Neutrophil (primary cell): ENCODE measurements at regions not wholly inside any gene's neighbourhood (a gene's known extent, or its start where the extent isn't known, plus 50 kb on each side); places are given as distances from the start of the nearest gene placed in this dataset.

Source experiments
- H3K27ac ChIP-seq: fragments of 200-600 bp; sonication (generic); 2 replicates; pipeline ENCODE4 v1.5.1; 2016; ENCODE audit warnings: mild to moderate bottlenecking, moderate library complexity
- H3K27me3 ChIP-seq: fragments of 200-600 bp; sonication (generic); 2 replicates; pipeline ENCODE4 v1.6.0; 2016; ENCODE audit warnings: mild to moderate bottlenecking
- H3K36me3 ChIP-seq: fragments of 200-600 bp; sonication (generic); 2 replicates; pipeline ENCODE4 v1.5.1; 2017
- H3K4me1 ChIP-seq, 2 experiments: fragments of 200-600 bp in 1 of 2; sonication (generic) in 1 of 2; 1 replicate in 1 of 2; 2 replicates in 1 of 2; pipeline versions ENCODE4 v1.5.1 to v1.6.1; 2013 to 2016; ENCODE audit warnings: low read depth in 1 of 2, low read length in 1 of 2, mild to moderate bottlenecking in 1 of 2, moderate library complexity in 1 of 2; ENCODE audit not compliant: control insufficient read depth in 1 of 2, insufficient read depth in 1 of 2
- H3K4me3 ChIP-seq, 2 experiments: fragments of 200-600 bp in 1 of 2; sonication (generic) in 1 of 2; 1 replicate in 1 of 2; 2 replicates in 1 of 2; pipeline ENCODE4 v1.5.1; 2013 to 2016; ENCODE audit warnings: low read depth in 1 of 2, low read length in 1 of 2, mild to moderate bottlenecking in 1 of 2, moderate library complexity in 1 of 2
- H3K9me3 ChIP-seq: fragments of 200-600 bp; sonication (generic); 2 replicates; pipeline ENCODE4 v1.5.1; 2016
- TF ChIP-seq, protein P1 (sequence below): fragments of 200-600 bp; sonication (generic); IDR thresholded peaks from 2 replicates; pipeline ENCODE4 v1.5.1; 2016; ENCODE audit warnings: antibody characterized with exemption

DNA sequence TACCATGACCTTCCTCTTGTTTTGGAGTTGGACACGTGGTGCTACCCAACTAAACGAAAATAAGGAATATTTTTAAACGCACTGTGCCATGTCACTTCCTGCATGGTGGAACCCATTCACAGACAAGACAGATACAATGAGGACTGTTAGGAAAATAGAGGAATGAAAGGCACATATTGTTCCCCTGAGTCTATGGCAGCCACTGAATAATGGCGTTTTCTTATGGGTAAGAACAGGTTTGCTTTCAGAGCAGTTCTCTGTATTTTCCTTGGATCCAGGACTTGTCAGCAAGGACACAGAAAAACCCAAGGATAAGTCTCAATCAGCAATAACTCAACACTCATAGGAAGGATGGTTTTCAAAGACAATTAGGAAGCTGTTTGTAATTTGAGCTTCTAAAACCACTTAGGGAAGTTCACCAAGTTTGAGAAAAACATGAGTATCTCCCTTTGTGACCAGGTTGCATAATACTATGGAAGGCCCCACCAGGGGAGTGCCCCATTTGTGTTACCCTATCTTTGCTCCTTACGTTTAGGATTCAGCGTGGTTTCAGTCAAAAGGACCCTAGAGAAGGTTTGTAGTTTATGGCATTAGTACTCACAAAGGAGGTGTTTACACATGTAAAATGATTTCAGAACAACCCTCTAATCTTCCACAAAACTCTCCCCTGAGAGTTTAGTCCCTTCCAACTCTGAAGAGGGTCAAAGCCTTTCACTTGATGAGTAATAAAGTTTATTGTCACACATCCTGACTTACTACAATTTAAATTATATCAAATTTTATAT lies 487.2 kb upstream of the ATP11B start:
- Histone ChIP-seq H3K4me1 (no peaks in the 10 kb centered on the region), H3K27ac (no peak overlapping the region), H3K4me3 (no peak overlapping the region), H3K27me3 (no peaks in the 10 kb centered on the region), H3K36me3 (no peaks in the 10 kb centered on the region), H3K9me3 (no peaks in the 10 kb centered on the region)
- TF ChIP-seq, protein P1, sequence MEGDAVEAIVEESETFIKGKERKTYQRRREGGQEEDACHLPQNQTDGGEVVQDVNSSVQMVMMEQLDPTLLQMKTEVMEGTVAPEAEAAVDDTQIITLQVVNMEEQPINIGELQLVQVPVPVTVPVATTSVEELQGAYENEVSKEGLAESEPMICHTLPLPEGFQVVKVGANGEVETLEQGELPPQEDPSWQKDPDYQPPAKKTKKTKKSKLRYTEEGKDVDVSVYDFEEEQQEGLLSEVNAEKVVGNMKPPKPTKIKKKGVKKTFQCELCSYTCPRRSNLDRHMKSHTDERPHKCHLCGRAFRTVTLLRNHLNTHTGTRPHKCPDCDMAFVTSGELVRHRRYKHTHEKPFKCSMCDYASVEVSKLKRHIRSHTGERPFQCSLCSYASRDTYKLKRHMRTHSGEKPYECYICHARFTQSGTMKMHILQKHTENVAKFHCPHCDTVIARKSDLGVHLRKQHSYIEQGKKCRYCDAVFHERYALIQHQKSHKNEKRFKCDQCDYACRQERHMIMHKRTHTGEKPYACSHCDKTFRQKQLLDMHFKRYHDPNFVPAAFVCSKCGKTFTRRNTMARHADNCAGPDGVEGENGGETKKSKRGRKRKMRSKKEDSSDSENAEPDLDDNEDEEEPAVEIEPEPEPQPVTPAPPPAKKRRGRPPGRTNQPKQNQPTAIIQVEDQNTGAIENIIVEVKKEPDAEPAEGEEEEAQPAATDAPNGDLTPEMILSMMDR = no peak

DNA sequence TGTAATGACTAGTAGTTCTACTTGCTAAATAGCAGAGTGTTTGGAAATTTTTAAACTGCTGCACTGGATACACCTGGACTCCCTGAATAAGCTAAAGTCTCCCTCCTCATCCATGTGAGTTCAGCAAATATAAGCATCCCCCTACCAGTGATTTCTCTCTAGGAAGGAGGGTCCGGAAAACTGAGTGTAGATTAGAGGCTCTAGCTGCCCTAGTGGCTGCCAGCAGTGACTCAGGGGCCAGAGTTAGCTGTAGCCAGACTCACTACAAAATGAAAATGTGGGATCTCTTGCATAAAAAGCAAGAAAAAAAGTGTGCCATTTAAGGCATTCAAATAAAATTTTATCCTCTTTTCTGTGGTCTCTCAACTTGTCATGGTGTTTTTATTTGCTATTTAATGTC lies 485.0 kb upstream of the ATP11B start:
- Histone ChIP-seq H3K9me3 (no peaks in the 10 kb centered on the region), H3K36me3 (no peaks in the 10 kb centered on the region), H3K27ac (no peak overlapping the region), H3K4me3 (no peak overlapping the region), H3K4me1 (no peaks in the 10 kb centered on the region), H3K27me3 (no peaks in the 10 kb centered on the region)
- TF ChIP-seq, protein P1 = no peak

DNA sequence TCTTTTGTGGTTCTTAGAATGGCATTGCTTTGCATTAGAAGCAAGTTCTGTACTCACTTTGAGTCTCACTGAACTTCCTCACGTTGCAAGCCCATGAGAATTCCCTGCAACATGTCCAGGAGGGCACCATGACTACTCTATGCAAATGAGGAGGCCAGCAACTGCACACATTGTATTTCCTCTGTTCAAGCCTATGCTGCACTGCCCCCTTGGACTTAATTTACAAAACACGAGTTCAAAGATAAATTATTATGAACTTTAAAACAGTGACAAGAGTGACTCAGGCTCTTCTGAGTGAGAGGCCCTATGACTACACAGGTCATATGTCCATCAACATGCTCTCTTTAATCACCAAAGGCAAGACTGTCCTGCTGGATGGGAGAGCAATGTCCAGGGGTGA lies 484.2 kb upstream of the ATP11B start:
- Histone ChIP-seq H3K9me3 (no peaks in the 10 kb centered on the region), H3K27me3 (no peaks in the 10 kb centered on the region), H3K4me1 (no peaks in the 10 kb centered on the region), H3K36me3 (no peaks in the 10 kb centered on the region), H3K4me3 (no peak overlapping the region), H3K27ac (no peak overlapping the region)
- TF ChIP-seq, protein P1 = no peak

DNA sequence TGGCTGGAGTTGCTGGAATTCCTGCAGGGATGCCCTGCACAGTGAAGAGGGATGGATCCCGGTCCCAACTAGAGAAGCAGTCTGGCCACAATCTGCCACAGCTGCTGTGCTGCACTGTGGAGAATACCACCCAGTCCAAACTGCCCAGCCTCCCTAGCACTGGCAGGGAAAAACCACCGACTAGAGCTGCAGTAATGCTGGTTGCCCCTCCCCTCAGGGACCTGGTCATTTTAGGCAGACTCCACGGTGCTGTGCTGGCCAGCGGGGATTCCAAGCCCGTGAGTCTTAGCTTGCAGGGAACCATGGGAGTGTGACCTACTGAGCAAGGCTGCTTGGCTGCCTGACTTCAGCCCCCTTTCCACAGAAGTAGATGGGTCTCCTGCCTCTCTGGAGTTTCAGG lies 478.0 kb upstream of the ATP11B start:
- H3K4me3 ChIP-seq = no peak overlapping the region
- no peaks in the 10 kb centered on the region for H3K36me3 ChIP-seq
- H3K4me1 ChIP-seq = no peaks in the 10 kb centered on the region
- no peaks in the 10 kb centered on the region for H3K27me3 ChIP-seq
- H3K27ac ChIP-seq = no peak overlapping the region
- no peaks in the 10 kb centered on the region for H3K9me3 ChIP-seq
- TF ChIP-seq, protein P1 = no peak

DNA sequence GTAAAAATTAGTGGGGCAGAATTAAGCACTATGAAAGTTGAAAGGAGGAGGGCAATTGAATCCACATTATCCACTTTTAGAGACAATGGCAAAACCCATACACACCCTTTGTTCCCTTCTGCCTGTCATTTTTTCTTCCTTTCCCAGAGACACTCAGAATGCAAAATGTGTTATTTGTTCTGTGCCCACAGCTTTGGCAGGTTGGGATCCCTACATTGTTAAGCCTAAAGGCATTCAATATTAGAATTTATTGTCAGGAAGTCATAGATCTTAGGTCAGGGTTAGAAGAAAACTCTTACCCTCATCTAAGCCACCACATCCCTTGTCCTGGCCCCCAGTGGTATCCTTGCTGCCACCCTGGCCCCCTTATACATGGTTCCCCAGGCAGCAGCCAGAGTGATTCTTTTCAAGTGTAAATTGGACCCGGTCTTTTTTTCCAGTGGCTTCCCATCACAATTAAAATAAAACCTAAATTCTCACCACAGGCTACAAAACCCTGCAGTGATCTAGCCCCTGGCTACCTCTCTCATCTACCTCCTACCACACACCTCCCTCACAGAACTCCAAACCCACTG lies 470.1 kb upstream of the ATP11B start:
- Histone ChIP-seq H3K27ac (no peak overlapping the region), H3K4me3 (no peak overlapping the region), H3K36me3 (no peaks in the 10 kb centered on the region), H3K27me3 (no peaks in the 10 kb centered on the region), H3K9me3 (no peaks in the 10 kb centered on the region), H3K4me1 (no peaks in the 10 kb centered on the region)
- TF ChIP-seq, protein P1 = no peak
